BJ (cell line): ENCODE measurements at regions not wholly inside any gene's neighbourhood (a gene's known extent, or its start where the extent isn't known, plus 50 kb on each side); places are given as distances from the start of the nearest gene placed in this dataset.

Source experiments
- CTCF ChIA-PET: fragments of 350-600 bp; formaldehyde crosslinking; extraction: SDS; loops from one replicate; lab custom pipeline; 2021; ENCODE audit warnings: antibody characterized with exemption, inconsistent platforms; lab: Yijun Ruan, JAX
- POLR2A ChIA-PET: fragments of 300-600 bp; sonication (Branson Sonifier 250); formaldehyde crosslinking; extraction: SDS; loops from one replicate; lab custom pipeline; 2021; ENCODE audit warnings: antibody characterized with exemption; lab: Charles Lee
- DNase-seq: peaks from one replicate; pipeline ENCODE4 v3.0.0-alpha.2; 2011; ENCODE audit warnings: low read depth
- H3K27me3 ChIP-seq: 2 replicates; pipeline ENCODE4 v1.6.0; 2011; ENCODE audit warnings: low read length; ENCODE audit not compliant: control insufficient read depth, insufficient read depth
- H3K36me3 ChIP-seq: 2 replicates; pipeline ENCODE4 v1.5.1; 2011; ENCODE audit warnings: low read length; ENCODE audit not compliant: control insufficient read depth, insufficient read depth
- H3K4me3 ChIP-seq: 2 replicates; pipeline ENCODE4 v1.5.1; 2011; ENCODE audit warnings: low read depth, mild to moderate bottlenecking, control low read depth, low read length
- TF ChIP-seq, protein P1 (sequence below): IDR thresholded peaks from 2 replicates; pipeline ENCODE4 v1.5.1; 2011; ENCODE audit warnings: low read depth, mild to moderate bottlenecking, control low read depth, inconsistent platforms, low read length, moderate library complexity; ENCODE audit not compliant: insufficient read depth

DNA sequence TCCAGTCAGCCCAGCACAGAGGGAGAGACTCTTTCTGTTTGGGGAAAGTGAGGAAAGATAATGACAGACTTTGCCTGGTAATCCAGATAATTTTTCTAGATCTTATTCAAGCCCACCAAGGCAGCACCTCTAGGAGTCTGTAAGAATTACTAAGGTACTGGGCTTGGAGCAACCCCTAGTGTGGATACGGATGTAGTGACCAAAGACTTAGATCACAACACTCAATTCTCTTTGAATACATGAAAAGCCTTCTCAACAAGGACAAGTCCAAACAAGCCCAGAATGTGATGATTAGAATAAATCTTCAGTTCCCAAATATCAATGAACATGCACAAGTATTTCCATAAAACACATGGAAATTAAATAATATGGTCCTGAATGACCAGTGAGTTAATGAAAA lies 206.9 kb downstream of the MRPL39 start:
- Histone ChIP-seq H3K27me3 (no peaks in the 10 kb centered on the region), H3K36me3 (no peaks in the 10 kb centered on the region), H3K4me3 (no peak overlapping the region)
- no peak for DNase-seq
- POLR2A ChIA-PET, result no interaction called here
- TF ChIP-seq, protein P1, sequence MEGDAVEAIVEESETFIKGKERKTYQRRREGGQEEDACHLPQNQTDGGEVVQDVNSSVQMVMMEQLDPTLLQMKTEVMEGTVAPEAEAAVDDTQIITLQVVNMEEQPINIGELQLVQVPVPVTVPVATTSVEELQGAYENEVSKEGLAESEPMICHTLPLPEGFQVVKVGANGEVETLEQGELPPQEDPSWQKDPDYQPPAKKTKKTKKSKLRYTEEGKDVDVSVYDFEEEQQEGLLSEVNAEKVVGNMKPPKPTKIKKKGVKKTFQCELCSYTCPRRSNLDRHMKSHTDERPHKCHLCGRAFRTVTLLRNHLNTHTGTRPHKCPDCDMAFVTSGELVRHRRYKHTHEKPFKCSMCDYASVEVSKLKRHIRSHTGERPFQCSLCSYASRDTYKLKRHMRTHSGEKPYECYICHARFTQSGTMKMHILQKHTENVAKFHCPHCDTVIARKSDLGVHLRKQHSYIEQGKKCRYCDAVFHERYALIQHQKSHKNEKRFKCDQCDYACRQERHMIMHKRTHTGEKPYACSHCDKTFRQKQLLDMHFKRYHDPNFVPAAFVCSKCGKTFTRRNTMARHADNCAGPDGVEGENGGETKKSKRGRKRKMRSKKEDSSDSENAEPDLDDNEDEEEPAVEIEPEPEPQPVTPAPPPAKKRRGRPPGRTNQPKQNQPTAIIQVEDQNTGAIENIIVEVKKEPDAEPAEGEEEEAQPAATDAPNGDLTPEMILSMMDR, result no peak
- CTCF ChIA-PET, result no interaction called here

DNA sequence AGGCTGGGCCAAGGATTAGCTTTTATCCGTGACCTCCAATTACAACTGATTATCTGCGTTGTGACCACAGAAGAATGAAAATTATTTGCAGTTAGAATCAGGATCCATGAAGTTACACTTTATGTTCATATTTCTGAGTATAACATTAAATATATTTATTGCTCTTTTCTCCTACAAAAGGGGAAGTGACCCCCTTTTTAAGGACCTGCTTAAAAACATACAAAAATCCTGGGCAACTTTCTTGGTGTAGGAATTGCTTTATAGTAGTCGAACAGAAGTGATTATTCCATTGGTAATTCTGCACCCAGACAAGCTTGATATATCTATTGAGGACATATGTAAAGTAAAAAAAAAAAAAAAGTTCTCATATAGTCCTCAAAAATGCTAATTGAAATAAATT lies 208.7 kb downstream of the MRPL39 start:
- H3K4me3 ChIP-seq, result no peak overlapping the region
- ChIA-PET POLR2A (no interaction called here), CTCF (no interaction called here)
- TF ChIP-seq, protein P1, result no peak
- no peak for DNase-seq
- no peaks in the 10 kb centered on the region for H3K36me3 ChIP-seq
- H3K27me3 ChIP-seq, result no peaks in the 10 kb centered on the region

DNA sequence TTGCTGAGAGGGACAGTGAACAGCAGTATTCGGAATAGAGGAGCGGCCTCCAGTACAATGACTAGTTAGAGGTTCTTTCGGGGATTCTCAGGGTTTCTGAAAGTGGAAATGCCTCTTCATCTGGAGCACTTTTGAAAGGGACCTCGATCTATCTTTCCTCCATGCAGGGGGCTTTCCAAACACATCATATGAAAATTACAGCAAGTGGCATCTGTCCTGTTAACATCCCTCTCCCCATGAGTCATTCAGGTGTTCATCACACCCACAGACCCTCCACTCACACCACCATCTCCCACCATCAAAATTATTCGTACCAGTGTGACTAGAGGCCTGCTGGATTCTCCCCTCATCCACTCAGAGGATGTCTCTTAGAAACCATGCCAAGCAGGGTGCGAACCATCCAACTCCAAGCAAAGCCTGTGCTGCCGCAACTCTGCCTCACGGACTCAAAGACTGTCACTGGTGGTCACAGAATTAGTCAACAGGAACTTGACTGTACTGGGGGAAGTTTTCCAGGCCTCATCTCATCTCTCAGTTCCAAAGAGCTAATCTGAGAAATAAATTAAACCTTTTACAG lies 211.1 kb downstream of the MRPL39 start:
- no peak for DNase-seq
- TF ChIP-seq, protein P1, result no peak
- Histone ChIP-seq H3K36me3 (no peaks in the 10 kb centered on the region), H3K27me3 (no peaks in the 10 kb centered on the region), H3K4me3 (no peak overlapping the region)
- ChIA-PET CTCF (interaction anchor here (0.9 kb wide), 1 partner anchor 11 kb away, joined by 3 read pairs; no protein-coding TSS in a partner anchor), POLR2A (no interaction called here)

DNA sequence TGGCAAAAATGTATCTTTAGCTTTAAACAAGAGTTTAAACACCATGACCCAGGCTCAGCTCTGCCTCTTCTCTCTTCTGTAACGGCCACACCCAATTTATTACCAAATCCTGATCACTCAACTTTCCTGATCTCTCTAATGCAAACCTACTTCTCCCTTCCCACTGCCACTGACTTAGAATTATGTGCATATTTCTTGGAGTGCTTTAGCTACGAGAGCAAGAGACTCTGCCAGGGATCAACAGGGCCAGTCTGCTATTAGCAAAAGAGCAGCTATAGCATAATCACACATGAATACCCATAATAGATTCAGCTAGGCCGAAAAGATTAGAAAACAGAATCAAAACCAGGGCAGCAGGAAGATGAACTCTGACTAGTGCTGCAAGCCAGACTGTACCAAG lies 215.5 kb downstream of the MRPL39 start:
- no peaks in the 10 kb centered on the region for H3K36me3 ChIP-seq
- H3K27me3 ChIP-seq, result no peaks in the 10 kb centered on the region
- ChIA-PET CTCF (no interaction called here), POLR2A (no interaction called here)
- DNase-seq, result no peak
- H3K4me3 ChIP-seq, result no peak overlapping the region
- TF ChIP-seq, protein P1, result no peak

DNA sequence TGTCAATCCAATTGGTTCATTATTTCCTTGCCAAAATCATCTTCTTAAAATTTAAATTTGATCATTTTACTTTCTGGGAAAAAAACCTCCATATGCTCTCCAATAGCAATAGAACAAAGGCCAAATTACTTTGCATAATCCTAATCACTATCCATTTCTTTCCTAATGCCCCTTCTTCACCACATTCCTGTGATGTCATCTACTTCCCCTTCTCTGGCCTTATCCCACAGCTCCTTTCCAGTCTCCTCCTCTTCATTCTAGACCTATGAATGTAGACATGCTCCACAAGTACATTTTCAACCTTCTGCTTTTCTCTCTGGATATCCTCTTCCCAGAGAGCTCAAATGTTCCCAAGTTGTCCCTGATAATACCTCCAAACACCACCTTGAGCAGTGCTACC lies 216.6 kb downstream of the MRPL39 start:
- ChIA-PET POLR2A (no interaction called here), CTCF (interaction anchor here (0.6 kb wide), 1 partner anchor 41 kb away, joined by 3 read pairs; no protein-coding TSS in a partner anchor)
- Histone ChIP-seq H3K4me3 (no peak overlapping the region), H3K36me3 (no peaks in the 10 kb centered on the region), H3K27me3 (no peaks in the 10 kb centered on the region)
- TF ChIP-seq, protein P1, result no peak
- DNase-seq, result no peak
